Pancreas (tissue), 10 donors: ENCODE measurements at regions not wholly inside any gene's neighbourhood (a gene's known extent, or its start where the extent isn't known, plus 50 kb on each side); places are given as distances from the start of the nearest gene placed in this dataset.
A peak's percentile ranks its signal among the peaks of the same experiment; 100 is the strongest.

ENCODE experiments used
- ATAC-seq, 4 donors: fragments of 200-7000 bp; cut with Tn5 transposase; one replicate each; pipeline versions ENCODE4 v1.8.0 to v1.9.1; 2020; ENCODE audit warnings: mild to moderate bottlenecking in 4 of 4, moderate library complexity in 4 of 4
- DNase-seq, 6 donors: peaks; one replicate each; pipeline ENCODE4 v3.0.0-alpha.2; 2020
- FAIRE-seq: peaks from 2 replicates; lab custom pipeline; 2012; peaks lifted over from hg19 to GRCh38; lab: Jason Lieb, UNC
- H3K27ac ChIP-seq, 4 donors: fragments of 200-600 bp; sonication (generic); 1 replicate in 3 of 4; 2 replicates in 1 of 4; pipeline versions ENCODE4 v1.5.0 to v1.8.0; 2020
- H3K27me3 ChIP-seq, 4 donors: fragments of 200-600 bp; one replicate each; pipeline ENCODE4 v1.8.0; 2021
- H3K36me3 ChIP-seq, 3 donors: fragments of 200-600 bp; sonication (generic) in 1 of 3; one replicate each; pipeline versions ENCODE4 v1.5.0 to v1.8.0; 2020 to 2021
- H3K4me1 ChIP-seq, 3 donors: fragments of 200-600 bp; one replicate each; pipeline ENCODE4 v1.8.0; 2021
- H3K4me3 ChIP-seq, 4 donors: fragments of 200-600 bp; sonication (generic) in 2 of 4; one replicate each; pipeline versions ENCODE4 v1.5.0 to v1.8.0; 2020 to 2021
- H3K9me3 ChIP-seq, 4 donors: fragments of 200-600 bp; one replicate each; pipeline ENCODE4 v1.8.0; 2021
- WGBS, 2 donors: extraction: QIAGEN DNeasy Blood & Tissue Kit; methylation state at CpG; one replicate each; pipeline ENCODE4 v1.1.7; 2013; 5-methylcytosine and 5-hydroxymethylcytosine counted together
- intact Hi-C, 3 donors: fragments of 100-400 bp; cut with DNase I; formaldehyde crosslinking; loops; one replicate each; pipeline versions ENCODE4 v1.11.1 to v1.14.2; 2022
- TF ChIP-seq, protein P1 (sequence below), 4 donors: fragments of 200-600 bp; sonication (generic) in 3 of 4; IDR thresholded peaks; one replicate each; pipeline versions ENCODE4 v1.5.0 to v1.8.0; 2021; ENCODE audit warnings: antibody characterized with exemption in 4 of 4
- donor health status: healthy with polysubstance abuse.
- donor health status: DM: no; HTN: no; CAD: no; lungs with moderate emphysema.
- donor health status: DM: no; HTN: no; CAD: no.
- donor health status: control.
- donor health status: control.
- donor health status: Bipolar disorder and iron deficiency.
- donor health status: DM: yes; HTN: yes; CAD: no.
- donor health status: DM: no; HTN: no; CAD: no.
- donor health status: DM: no; HTN: no; CAD: no.
- donor health status: DM: yes; HTN: yes; CAD: no.

DNA sequence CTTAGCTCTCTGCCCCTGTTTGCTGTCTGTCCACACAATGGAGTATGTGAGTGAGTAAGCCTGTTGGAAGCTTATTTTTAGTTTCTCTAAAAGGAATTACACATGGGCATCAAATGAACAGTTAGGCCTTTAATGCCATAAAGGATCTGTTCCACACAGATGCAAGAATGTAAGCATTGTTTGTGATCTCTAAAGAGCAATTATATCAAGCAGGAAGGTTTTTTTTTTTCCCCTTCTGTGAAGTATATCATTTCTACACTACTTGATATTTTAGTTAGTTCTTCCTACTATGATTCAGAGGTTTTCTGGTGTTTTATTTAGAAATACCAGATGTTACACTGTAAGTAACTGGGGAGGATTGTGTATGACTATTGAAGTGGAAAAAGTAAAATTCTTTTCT, 627.5 kb downstream of the COL12A1 start:
- Histone ChIP-seq H3K27me3 (no peaks in the 10 kb centered on the region), H3K27ac (no peak overlapping the region), H3K4me1 (no peaks in the 10 kb centered on the region), H3K4me3 (no peak overlapping the region), H3K36me3 (no peaks in the 10 kb centered on the region), H3K9me3 (no peaks in the 10 kb centered on the region)
- peak in 1 of 4 donors; percentile 40 for ATAC-seq
- intact Hi-C loops = no loop called here
- FAIRE-seq = no peak
- TF ChIP-seq, protein P1, sequence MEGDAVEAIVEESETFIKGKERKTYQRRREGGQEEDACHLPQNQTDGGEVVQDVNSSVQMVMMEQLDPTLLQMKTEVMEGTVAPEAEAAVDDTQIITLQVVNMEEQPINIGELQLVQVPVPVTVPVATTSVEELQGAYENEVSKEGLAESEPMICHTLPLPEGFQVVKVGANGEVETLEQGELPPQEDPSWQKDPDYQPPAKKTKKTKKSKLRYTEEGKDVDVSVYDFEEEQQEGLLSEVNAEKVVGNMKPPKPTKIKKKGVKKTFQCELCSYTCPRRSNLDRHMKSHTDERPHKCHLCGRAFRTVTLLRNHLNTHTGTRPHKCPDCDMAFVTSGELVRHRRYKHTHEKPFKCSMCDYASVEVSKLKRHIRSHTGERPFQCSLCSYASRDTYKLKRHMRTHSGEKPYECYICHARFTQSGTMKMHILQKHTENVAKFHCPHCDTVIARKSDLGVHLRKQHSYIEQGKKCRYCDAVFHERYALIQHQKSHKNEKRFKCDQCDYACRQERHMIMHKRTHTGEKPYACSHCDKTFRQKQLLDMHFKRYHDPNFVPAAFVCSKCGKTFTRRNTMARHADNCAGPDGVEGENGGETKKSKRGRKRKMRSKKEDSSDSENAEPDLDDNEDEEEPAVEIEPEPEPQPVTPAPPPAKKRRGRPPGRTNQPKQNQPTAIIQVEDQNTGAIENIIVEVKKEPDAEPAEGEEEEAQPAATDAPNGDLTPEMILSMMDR (IDR thresholded peaks at IDR 0.05) = no peak
- DNase-seq = no peak

DNA sequence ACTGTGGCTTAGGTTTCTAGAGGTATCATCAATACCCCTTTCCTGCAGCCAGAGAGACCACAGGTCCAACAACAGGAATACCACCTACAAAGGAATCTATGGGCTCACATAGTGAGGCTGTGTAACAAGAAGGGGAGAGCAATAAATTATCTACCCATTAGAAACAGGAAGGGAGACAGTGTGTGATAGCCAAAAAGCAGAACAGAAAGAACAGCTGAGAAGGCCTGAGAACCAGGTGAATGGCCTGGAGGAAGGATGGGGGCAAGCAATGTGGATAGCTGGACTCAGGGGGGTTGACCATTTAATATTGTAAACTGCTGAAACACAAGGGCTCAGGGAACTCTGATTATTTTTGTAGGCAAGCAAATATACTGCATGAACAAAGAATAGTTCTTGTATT, 628.2 kb downstream of the COL12A1 start:
- TF ChIP-seq, protein P1 (IDR thresholded peaks at IDR 0.05) = no peak
- no peak for DNase-seq
- ATAC-seq = no peak
- Histone ChIP-seq H3K9me3 (no peaks in the 10 kb centered on the region), H3K36me3 (no peaks in the 10 kb centered on the region), H3K4me3 (no peak overlapping the region), H3K4me1 (no peaks in the 10 kb centered on the region), H3K27ac (no peak overlapping the region), H3K27me3 (no peaks in the 10 kb centered on the region)
- no peak for FAIRE-seq
- intact Hi-C loops = no loop called here

DNA sequence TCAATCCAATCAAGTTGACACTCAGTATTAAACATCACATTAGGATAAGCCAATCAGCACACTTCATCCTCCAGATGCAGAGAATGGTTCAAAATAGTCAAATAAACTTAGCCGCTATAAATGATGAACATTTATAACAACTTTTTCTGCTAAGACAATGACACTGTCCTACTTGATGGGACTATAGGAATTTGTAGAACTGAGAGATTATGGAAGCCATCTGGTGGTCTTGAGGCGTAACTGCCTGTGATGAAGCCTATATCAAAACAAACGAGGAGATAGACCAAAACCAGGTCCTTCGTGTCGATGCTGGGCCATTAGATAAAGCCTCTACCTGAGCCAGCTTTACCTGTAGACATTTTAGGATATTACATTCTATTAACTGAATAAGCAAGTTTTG, 631.1 kb downstream of the COL12A1 start:
- Histone ChIP-seq H3K9me3 (no peaks in the 10 kb centered on the region), H3K4me1 (no peaks in the 10 kb centered on the region), H3K27me3 (no peaks in the 10 kb centered on the region), H3K36me3 (no peaks in the 10 kb centered on the region), H3K4me3 (no peak overlapping the region), H3K27ac (no peak overlapping the region)
- peak in 3 of 4 donors; percentile 64 to 85 (median 74) for ATAC-seq
- no peak for FAIRE-seq
- intact Hi-C loops = no loop called here
- TF ChIP-seq, protein P1 (IDR thresholded peaks at IDR 0.05) = peak in 3 of 4 donors; percentile 17 to 38 (median 21)
- WGBS, 2 donors = 29% methylated on average over 5 of the region's 5 CpGs
- no peak for DNase-seq

DNA sequence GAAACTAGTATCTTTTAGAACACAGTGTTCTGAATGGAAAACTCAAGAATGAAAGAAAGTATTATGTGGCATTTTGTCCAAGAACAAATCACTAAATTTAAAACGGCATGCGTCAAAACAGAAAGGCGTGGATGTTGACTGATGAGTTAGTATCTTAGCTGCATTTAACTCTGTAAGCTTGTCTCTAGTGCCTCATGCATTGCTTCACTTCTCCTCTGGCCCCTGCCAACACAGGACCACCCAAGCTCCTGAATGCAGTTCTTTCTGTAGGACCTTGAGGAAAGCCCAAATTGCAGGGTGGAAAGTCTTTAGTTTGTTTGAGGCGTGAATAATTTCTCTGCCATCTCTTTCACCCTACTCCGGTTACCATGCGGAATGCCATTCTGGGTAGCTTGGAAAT, 632.2 kb downstream of the COL12A1 start:
- no peak for FAIRE-seq
- no peak overlapping the region for H3K27ac ChIP-seq
- no peaks in the 10 kb centered on the region for H3K36me3 ChIP-seq
- no peaks in the 10 kb centered on the region for H3K9me3 ChIP-seq
- no peak for ATAC-seq
- no peak overlapping the region for H3K4me3 ChIP-seq
- TF ChIP-seq, protein P1 (IDR thresholded peaks at IDR 0.05) = no peak
- H3K4me1 ChIP-seq = no peaks in the 10 kb centered on the region
- no peaks in the 10 kb centered on the region for H3K27me3 ChIP-seq
- 90 to 91% methylated on average over 6 of the region's 6 CpGs for WGBS, 2 donors
- no peak for DNase-seq
- intact Hi-C loops = no loop called here

DNA sequence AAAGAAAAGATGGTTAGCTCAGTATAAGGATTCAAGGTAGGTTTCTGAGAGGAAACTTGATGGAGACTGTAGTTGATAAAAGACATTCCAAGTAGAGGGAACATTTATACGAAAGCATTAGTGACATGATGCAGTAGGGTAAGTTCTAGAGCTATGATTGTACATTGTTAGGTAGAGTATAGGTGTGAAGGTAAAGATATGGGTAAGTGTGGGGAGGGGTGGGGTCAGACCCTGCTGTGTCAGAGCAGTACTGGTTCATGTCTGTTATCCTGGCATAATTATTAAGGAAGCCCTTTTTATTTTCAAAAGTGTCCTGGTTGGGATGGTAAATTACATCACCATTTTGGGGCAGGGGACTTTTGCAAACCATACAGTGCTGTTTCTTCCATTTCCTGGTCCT, 635.8 kb downstream of the COL12A1 start:
- ATAC-seq = no peak
- Histone ChIP-seq H3K27ac (no peak overlapping the region), H3K4me3 (no peak overlapping the region), H3K36me3 (no peaks in the 10 kb centered on the region), H3K9me3 (no peaks in the 10 kb centered on the region), H3K27me3 (no peaks in the 10 kb centered on the region), H3K4me1 (no peaks in the 10 kb centered on the region)
- DNase-seq = no peak
- TF ChIP-seq, protein P1 (IDR thresholded peaks at IDR 0.05) = no peak
- no peak for FAIRE-seq
- WGBS, 2 donors = 76 to 85% methylated on average over 1 of the region's 1 CpG
- intact Hi-C loops = no loop called here
